DND-41 (cell line): ENCODE measurements at regions not wholly inside any gene's neighbourhood (a gene's known extent, or its start where the extent isn't known, plus 50 kb on each side); places are given as distances from the start of the nearest gene placed in this dataset.
"Not testable (repeated sequence)": the region's sequence is repeated elsewhere in the genome, so short reads cannot be mapped to it uniquely, and the experiment has no call there.

ENCODE experiments used
- ATAC-seq: fragments of 200-7000 bp; cut with Tn5 transposase; 3 replicates; pipeline ENCODE4 v1.9.1; 2021; ENCODE audit warnings: low read depth; ENCODE audit not compliant: insufficient read depth
- DNase-seq: peaks from one replicate; pipeline ENCODE4 v3.0.0-alpha.2; 2020
- H2AFZ ChIP-seq: 2 replicates; pipeline ENCODE4 v1.6.0; 2012; ENCODE audit warnings: low read depth, low read length
- H3K27ac ChIP-seq: 2 replicates; pipeline ENCODE4 v1.5.1; 2012; ENCODE audit warnings: low read length, inconsistent platforms
- H3K27me3 ChIP-seq: fragments of 200-600 bp; sonication (generic); 2 replicates; pipeline ENCODE4 v1.6.0; 2012; ENCODE audit warnings: low read length, mild to moderate bottlenecking, inconsistent platforms; ENCODE audit not compliant: insufficient read depth, poor library complexity
- H3K36me3 ChIP-seq: 2 replicates; pipeline ENCODE4 v1.5.1; 2012; ENCODE audit warnings: low read length, inconsistent platforms; ENCODE audit not compliant: insufficient read depth
- H3K4me1 ChIP-seq: 2 replicates; pipeline ENCODE4 v1.5.1; 2012; ENCODE audit warnings: mild to moderate bottlenecking, low read length; ENCODE audit not compliant: insufficient read depth
- H3K4me2 ChIP-seq: 2 replicates; pipeline ENCODE4 v1.6.0; 2012; ENCODE audit warnings: mild to moderate bottlenecking, moderate library complexity, low read length, inconsistent platforms; ENCODE audit not compliant: insufficient read depth
- H3K4me3 ChIP-seq, 2 experiments: fragments of 200-600 bp in 1 of 2; shearing (Covaris generic) in 1 of 2; 2 replicates each; pipeline ENCODE4 v1.5.1; 2012 to 2016; ENCODE audit warnings: inconsistent platforms in 2 of 2, low read length in 2 of 2, mild to moderate bottlenecking in 2 of 2, low read depth in 1 of 2, moderate library complexity in 1 of 2
- H3K79me2 ChIP-seq: 2 replicates; pipeline ENCODE4 v1.6.0; 2012; ENCODE audit warnings: low read length, inconsistent platforms; ENCODE audit not compliant: insufficient read depth
- H3K9ac ChIP-seq: 2 replicates; pipeline ENCODE4 v1.6.0; 2012; ENCODE audit warnings: low read depth, mild to moderate bottlenecking, inconsistent platforms, low read length, moderate library complexity
- H3K9me3 ChIP-seq: 2 replicates; pipeline ENCODE4 v1.5.1; 2012; ENCODE audit warnings: low read length, moderate library complexity, mild to moderate bottlenecking, inconsistent platforms; ENCODE audit not compliant: insufficient read depth, severe bottlenecking
- H4K20me1 ChIP-seq: 2 replicates; pipeline ENCODE4 v1.6.0; 2012; ENCODE audit warnings: low read length; ENCODE audit not compliant: insufficient read depth
- CTCF ChIP-seq: IDR thresholded peaks from 2 replicates; pipeline ENCODE4 v1.5.1; 2012; ENCODE audit warnings: borderline replicate concordance, low read length, moderate library complexity, mild to moderate bottlenecking; ENCODE audit not compliant: poor library complexity, severe bottlenecking; ENCODE audit errors: extremely low read depth
- EZH2 ChIP-seq: IDR thresholded peaks from 3 replicates; pipeline ENCODE4 v1.6.1; 2012; ENCODE audit warnings: borderline replicate concordance, low read depth, mild to moderate bottlenecking, moderate library complexity, low read length, inconsistent platforms; ENCODE audit not compliant: severe bottlenecking

DNA sequence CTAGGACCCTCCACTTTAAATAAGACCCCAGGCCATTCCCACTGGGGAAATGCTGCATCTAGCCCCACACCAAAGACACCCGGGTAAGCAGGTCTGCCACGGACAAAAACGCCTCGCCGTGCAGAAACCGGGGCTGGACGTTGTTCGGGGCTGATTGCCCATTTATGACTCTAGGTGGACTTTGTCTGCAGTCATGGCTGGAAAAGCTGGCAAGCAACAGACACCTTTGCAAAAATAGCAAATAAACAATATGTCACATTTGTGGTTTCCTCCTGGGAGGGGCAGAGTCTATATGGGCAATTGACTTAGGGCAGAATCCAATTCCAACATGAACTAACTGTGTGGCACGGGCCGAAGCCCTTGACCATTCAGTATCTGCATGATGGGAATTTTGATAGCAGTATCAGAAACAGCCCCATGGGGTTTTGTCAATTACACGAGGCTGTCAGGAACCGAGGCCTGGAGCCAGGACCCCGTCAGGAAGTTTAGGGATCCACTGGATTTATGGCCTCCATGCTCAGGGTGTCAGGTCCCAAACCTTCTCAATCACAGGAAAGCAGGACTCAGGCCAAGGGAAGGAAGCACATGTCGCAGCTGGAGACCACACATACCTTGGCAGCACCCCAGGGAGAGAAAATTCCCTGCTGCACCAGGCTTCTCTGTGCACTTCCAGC, 172.8 kb downstream of the OR4M2 start:
- H3K9ac ChIP-seq, H2AFZ ChIP-seq: not testable (repeated sequence)

GRCh38 chr15:22253676-22254408, 173.5 kb downstream of the OR4M2 start:
- Histone ChIP-seq H3K9me3 (no peaks in the 10 kb centered on the region), H3K4me2 (no peak overlapping the region), H4K20me1 (no peaks in the 10 kb centered on the region), H2AFZ (no peak overlapping the region), H3K9ac (no peak overlapping the region), H3K4me3 (no peak overlapping the region), H3K27ac (no peak overlapping the region), H3K36me3 (no peaks in the 10 kb centered on the region), H3K27me3 (no peaks in the 10 kb centered on the region), H3K79me2 (no peaks in the 10 kb centered on the region), H3K4me1 (no peaks in the 10 kb centered on the region)
- ATAC-seq (peak; percentile 40), DNase-seq (no peak)
- no peak for TF ChIP-seq EZH2
- TF ChIP-seq CTCF, result no peak

More for the DNA sequence above, 172.8 kb downstream of the OR4M2 start:
- H4K20me1 ChIP-seq, H3K4me3 ChIP-seq, H3K9me3 ChIP-seq, H3K79me2 ChIP-seq, H3K4me1 ChIP-seq, H3K36me3 ChIP-seq, H3K4me2 ChIP-seq, ATAC-seq, DNase-seq, H3K27me3 ChIP-seq, H3K27ac ChIP-seq: not testable (repeated sequence)

DNA sequence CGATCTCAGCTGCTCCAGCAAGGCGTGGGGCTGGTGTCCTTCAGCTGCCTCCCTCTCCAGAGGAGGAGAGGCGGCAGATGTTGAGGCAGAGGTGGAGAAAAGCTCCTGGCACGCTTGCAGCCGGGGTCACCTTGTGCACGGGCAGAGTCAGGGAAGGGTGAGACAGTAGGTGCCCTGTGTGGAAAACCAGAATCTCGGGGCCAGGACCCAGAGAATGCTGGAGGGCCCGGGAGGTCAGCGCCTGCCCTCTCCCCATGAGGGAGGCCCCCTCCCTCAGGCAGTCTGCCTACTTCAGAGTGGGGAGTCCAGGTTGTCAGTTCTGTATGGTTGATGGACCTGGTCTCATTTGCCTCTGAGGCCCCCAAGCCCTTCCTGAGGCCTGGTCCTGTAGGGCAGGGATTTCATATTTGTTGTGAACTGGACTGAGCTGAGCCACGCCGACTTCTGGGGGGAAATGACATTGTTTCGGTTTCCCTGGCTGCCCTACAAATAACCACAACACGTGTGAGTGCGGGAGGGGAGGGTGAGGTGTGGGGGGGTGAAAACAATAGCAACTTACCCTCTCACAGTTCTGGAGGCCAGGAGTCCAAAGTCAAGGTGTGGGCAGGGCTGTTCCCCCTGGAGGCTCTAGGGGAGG, 174.2 kb downstream of the OR4M2 start:
- H2AFZ ChIP-seq, H3K27me3 ChIP-seq, H4K20me1 ChIP-seq, H3K4me2 ChIP-seq, H3K9ac ChIP-seq, H3K4me1 ChIP-seq, H3K36me3 ChIP-seq, DNase-seq, H3K27ac ChIP-seq, H3K9me3 ChIP-seq, H3K79me2 ChIP-seq, H3K4me3 ChIP-seq: not testable (repeated sequence)
- peak; percentile 7; the same call in 1 of the 3 replicates for ATAC-seq

GRCh38 chr15:22255606-22256005, 175.3 kb downstream of the OR4M2 start:
- not testable (repeated sequence) for H3K4me3 ChIP-seq, H3K4me2 ChIP-seq, H3K79me2 ChIP-seq, ATAC-seq, H4K20me1 ChIP-seq, H3K9ac ChIP-seq, H2AFZ ChIP-seq, H3K27ac ChIP-seq, H3K9me3 ChIP-seq, H3K27me3 ChIP-seq, DNase-seq, H3K36me3 ChIP-seq, H3K4me1 ChIP-seq

- H3K27me3 ChIP-seq, H3K4me1 ChIP-seq, ATAC-seq, DNase-seq, H3K27ac ChIP-seq, H3K79me2 ChIP-seq, H2AFZ ChIP-seq, H3K9ac ChIP-seq, H3K4me2 ChIP-seq, H3K4me3 ChIP-seq, H3K9me3 ChIP-seq, H4K20me1 ChIP-seq, H3K36me3 ChIP-seq: not testable (repeated sequence)
These were observed 176.2 kb downstream of the OR4M2 start for GRCh38 chr15:22256389-22257046.
